Kidney (tissue), 13 donors: ENCODE measurements at regions not wholly inside any gene's neighbourhood (a gene's known extent, or its start where the extent isn't known, plus 50 kb on each side); places are given as distances from the start of the nearest gene placed in this dataset.
"Not testable (repeated sequence)": the region's sequence is repeated elsewhere in the genome, so short reads cannot be mapped to it uniquely, and the experiment has no call there.

Experiments used
- DNase-seq, 5 donors: peaks; one replicate each; pipeline ENCODE4 v3.0.0-alpha.2; 2013 to 2020
- FAIRE-seq: peaks from 2 replicates; lab custom pipeline; 2012; peaks lifted over from hg19 to GRCh38; lab: Jason Lieb, UNC
- H3K27ac ChIP-seq, 2 donors: one replicate each; pipeline ENCODE4 v1.7.0; 2013; ENCODE audit warnings: low read depth in 2 of 2, low read length in 2 of 2, inconsistent platforms in 1 of 2
- H3K27me3 ChIP-seq: one replicate; pipeline ENCODE4 v1.7.1; 2013; ENCODE audit warnings: low read length, inconsistent platforms; ENCODE audit not compliant: control insufficient read depth, insufficient read depth
- H3K36me3 ChIP-seq, 3 donors: one replicate each; pipeline versions ENCODE4 v1.7.0 to v1.7.1; 2013; ENCODE audit warnings: low read length in 3 of 3, control low read depth in 1 of 3, inconsistent platforms in 1 of 3; ENCODE audit not compliant: insufficient read depth in 3 of 3, control insufficient read depth in 2 of 3
- H3K4me1 ChIP-seq, 3 donors: one replicate each; pipeline versions ENCODE4 v1.7.0 to v1.7.1; 2013; ENCODE audit warnings: low read length in 3 of 3, inconsistent platforms in 1 of 3, low read depth in 1 of 3; ENCODE audit not compliant: control insufficient read depth in 2 of 3, insufficient read depth in 2 of 3
- H3K4me3 ChIP-seq, 3 donors: one replicate each; pipeline versions ENCODE4 v1.7.0 to v1.8.1; 2013; ENCODE audit warnings: low read length in 3 of 3, control low read depth in 1 of 3, inconsistent platforms in 1 of 3
- H3K9ac ChIP-seq, 3 donors: one replicate each; pipeline versions ENCODE4 v1.7.0 to v1.7.1; 2013; ENCODE audit warnings: low read length in 3 of 3, control low read depth in 1 of 3, inconsistent platforms in 1 of 3
- H3K9me3 ChIP-seq, 3 donors: one replicate each; pipeline versions ENCODE4 v1.7.0 to v1.7.1; 2013; ENCODE audit warnings: low read length in 3 of 3, control low read depth in 1 of 3, inconsistent platforms in 1 of 3; ENCODE audit not compliant: control insufficient read depth in 2 of 3, insufficient read depth in 1 of 3
- CTCF ChIP-seq: IDR thresholded peaks from 3 replicates; pipeline ENCODE4 v1.5.1; 2012; ENCODE audit warnings: mild to moderate bottlenecking, moderate library complexity, borderline replicate concordance; ENCODE audit not compliant: insufficient read depth; ENCODE audit errors: extremely low read depth
- intact Hi-C: fragments of 100-400 bp; cut with DNase I; formaldehyde crosslinking; loops from one replicate; pipeline ENCODE4 v1.11.1; 2022
- donor health status: control.
- donor health status: control.
- donor health status: control.
- donor health status: control.
- donor health status: control.
- donor health status: DM: yes; HTN: yes; CAD: no.
- donor health status: Normal renal cell carcinoma (clear cell type).

- no peak overlapping the region for H3K4me3 ChIP-seq
- DNase-seq (no peak), FAIRE-seq (no peak)
- no peak for TF ChIP-seq CTCF
- no peaks in the 10 kb centered on the region for H3K36me3 ChIP-seq
- H3K9ac ChIP-seq = no peak overlapping the region
- H3K27me3 ChIP-seq = no peaks in the 10 kb centered on the region
- H3K27ac ChIP-seq = no peak overlapping the region
- H3K9me3 ChIP-seq = no peaks in the 10 kb centered on the region
- intact Hi-C loops = no loop called here
- H3K4me1 ChIP-seq = no peaks in the 10 kb centered on the region
Measured at GRCh38 chr9:31759703-31760102, 624.7 kb upstream of the ACO1 start.

GRCh38 chr9:31774021-31774420, 610.4 kb upstream of the ACO1 start:
- DNase-seq, FAIRE-seq, H3K4me3 ChIP-seq, H3K27me3 ChIP-seq, H3K9ac ChIP-seq, H3K4me1 ChIP-seq, H3K27ac ChIP-seq, H3K36me3 ChIP-seq, H3K9me3 ChIP-seq, intact Hi-C loops: not testable (repeated sequence)

- no peak for TF ChIP-seq CTCF
- Histone ChIP-seq H3K27ac (no peak overlapping the region), H3K27me3 (no peaks in the 10 kb centered on the region), H3K4me1 (no peaks in the 10 kb centered on the region), H3K4me3 (no peak overlapping the region), H3K36me3 (no peaks in the 10 kb centered on the region), H3K9me3 (peaks cover 0 to 7% (median 0%) of the 10 kb centered on the region in 3 donors), H3K9ac (no peak overlapping the region)
- intact Hi-C loops = no loop called here
- DNase-seq (peak in 2 of 5 donors; percentile 2), FAIRE-seq (no peak)
Measured at GRCh38 chr9:31774571-31774970, 609.9 kb upstream of the ACO1 start.

- no peak overlapping the region for H3K4me3 ChIP-seq
- TF ChIP-seq CTCF = no peak
- no peaks in the 10 kb centered on the region for H3K36me3 ChIP-seq
- H3K4me1 ChIP-seq = no peaks in the 10 kb centered on the region
- intact Hi-C loops = no loop called here
- FAIRE-seq (no peak), DNase-seq (peak in 2 of 5 donors; percentile 1 to 3)
- peaks cover 0 to 14% (median 0%) of the 10 kb centered on the region in 3 donors for H3K9me3 ChIP-seq
- no peak overlapping the region for H3K9ac ChIP-seq
- no peak overlapping the region for H3K27ac ChIP-seq
- H3K27me3 ChIP-seq = no peaks in the 10 kb centered on the region
Measured at GRCh38 chr9:31776471-31776870, 608.0 kb upstream of the ACO1 start.
